HuH-7 (cell line): ENCODE measurements at regions not wholly inside any gene's neighbourhood (a gene's known extent, or its start where the extent isn't known, plus 50 kb on each side); places are given as distances from the start of the nearest gene placed in this dataset.

Source experiments
- DNase-seq: peaks from one replicate; pipeline ENCODE4 v3.0.0; 2011; ENCODE audit warnings: low spot score

- DNase-seq: no peak
Measured at GRCh38 chr3:18827664-18828063, 320.6 kb upstream of the KCNH8 start.

- no peak for DNase-seq
Measured at GRCh38 chr3:18825665-18826064, 322.6 kb upstream of the KCNH8 start.

GRCh38 chr3:18813300-18813699 lies 335.0 kb upstream of the KCNH8 start:
- DNase-seq: no peak

- no peak for DNase-seq
Measured at GRCh38 chr3:18812316-18812715, 336.0 kb upstream of the KCNH8 start.

GRCh38 chr3:18810306-18810661 lies 338.0 kb upstream of the KCNH8 start:
- DNase-seq: no peak

- DNase-seq: no peak
Measured at GRCh38 chr3:18809640-18810305, 338.5 kb upstream of the KCNH8 start.

- no peak for DNase-seq
Measured at GRCh38 chr3:18808429-18808828, 339.9 kb upstream of the KCNH8 start.

- no peak for DNase-seq
Measured at GRCh38 chr3:18807593-18807992, 340.7 kb upstream of the KCNH8 start.

GRCh38 chr3:18806633-18807032 lies 341.7 kb upstream of the KCNH8 start:
- no peak for DNase-seq

GRCh38 chr3:18797378-18797777 lies 350.9 kb upstream of the KCNH8 start:
- no peak for DNase-seq

- no peak for DNase-seq
Measured at GRCh38 chr3:18795078-18795477, 353.2 kb upstream of the KCNH8 start.

- DNase-seq: no peak
Measured at GRCh38 chr3:18791752-18792151, 356.6 kb upstream of the KCNH8 start.

GRCh38 chr3:18791182-18791581 lies 357.1 kb upstream of the KCNH8 start:
- DNase-seq: no peak

GRCh38 chr3:18790384-18790783 lies 357.9 kb upstream of the KCNH8 start:
- DNase-seq: no peak

- no peak for DNase-seq
Measured at GRCh38 chr3:18789734-18790133, 358.6 kb upstream of the KCNH8 start.

GRCh38 chr3:18787441-18787840 lies 360.9 kb upstream of the KCNH8 start:
- no peak for DNase-seq

- DNase-seq: no peak
Measured at GRCh38 chr3:18786650-18787323, 361.5 kb upstream of the KCNH8 start.

- DNase-seq: no peak
Measured at GRCh38 chr3:18782191-18782590, 357.1 kb upstream of the SATB1 start.

- DNase-seq: no peak
Measured at GRCh38 chr3:18780959-18781358, 355.8 kb upstream of the SATB1 start.

- DNase-seq: no peak
Measured at GRCh38 chr3:18779704-18780103, 354.6 kb upstream of the SATB1 start.

- no peak for DNase-seq
Measured at GRCh38 chr3:18778598-18778997, 353.5 kb upstream of the SATB1 start.

GRCh38 chr3:18778094-18778493 lies 353.0 kb upstream of the SATB1 start:
- no peak for DNase-seq

- no peak for DNase-seq
Measured at GRCh38 chr3:18775501-18775900, 350.4 kb upstream of the SATB1 start.
